ENCODE measurements at regions not wholly inside any gene's neighbourhood (a gene's known extent, or its start where the extent isn't known, plus 50 kb on each side); places are given as distances from the start of the nearest gene placed in this dataset.
"Not testable (repeated sequence)": the region's sequence is repeated elsewhere in the genome, so short reads cannot be mapped to it uniquely, and the experiment has no call there.

DNA sequence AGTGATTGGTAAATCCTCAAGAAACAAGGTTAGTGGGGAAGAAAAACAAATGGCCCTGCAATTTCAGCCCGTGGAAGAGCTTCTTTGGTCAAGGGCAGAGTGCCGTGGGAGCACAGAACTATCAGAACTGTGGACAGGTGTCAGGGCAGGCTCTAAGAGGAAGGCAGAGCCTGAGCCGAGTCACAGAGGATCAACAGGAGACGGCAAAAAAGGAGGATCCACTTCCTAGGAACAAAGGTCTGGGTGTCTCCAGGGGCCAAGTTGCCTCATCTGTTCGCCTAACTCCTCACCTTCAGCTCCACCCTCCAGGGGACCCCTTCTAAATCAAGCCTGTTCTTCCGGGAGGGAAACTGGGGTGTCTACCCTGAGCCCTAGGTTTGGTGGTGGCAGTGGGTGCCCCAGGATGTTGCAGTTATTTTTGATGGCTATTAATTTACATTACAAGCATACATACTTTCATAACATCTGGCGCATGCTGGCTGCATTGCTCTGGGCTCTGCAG lies 88.0 kb downstream of the FEM1C start:
- no peak for DNase-seq (ENCODE audit: low read depth)
- H3K27me3 ChIP-seq (replicated peaks; ENCODE audit: control insufficient read depth, insufficient read depth, low read length) = no peaks in the 10 kb centered on the region
- H3K36me3 ChIP-seq (ENCODE audit: control insufficient read depth, insufficient read depth, low read length, severe bottlenecking) = no peaks in the 10 kb centered on the region
- no peaks in the 10 kb centered on the region for H3K9me3 ChIP-seq (ENCODE audit: control insufficient read depth, low read length)
- peaks cover 98% of the 10 kb centered on the region for H3K4me1 ChIP-seq (ENCODE audit: control insufficient read depth, insufficient read depth, low read length)
- H3K9ac ChIP-seq (ENCODE audit: low read length) = peak overlapping the region; percentile 44
- no peak overlapping the region for H3K4me3 ChIP-seq (ENCODE audit: low read length)

DNA sequence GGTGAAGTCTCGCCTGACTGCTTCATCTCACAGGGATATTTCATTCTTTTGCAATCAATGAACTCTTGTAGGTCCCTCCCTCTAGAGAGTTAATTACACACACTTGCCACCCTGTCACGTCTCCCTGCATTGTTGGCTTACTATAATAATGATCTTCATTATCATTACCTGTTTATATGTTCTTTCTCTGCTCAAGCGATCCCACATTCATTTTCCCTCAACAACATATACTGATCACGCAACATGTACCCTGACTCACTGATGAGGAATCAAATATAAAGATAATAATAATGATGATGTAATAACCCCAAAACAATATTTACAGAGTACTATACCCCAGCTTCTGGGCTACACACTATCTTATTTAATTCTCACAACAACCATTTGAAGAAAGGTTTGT lies 88.5 kb downstream of the FEM1C start:
- peak overlapping the region; percentile 45 for H3K4me3 ChIP-seq (ENCODE audit: low read length)
- peak overlapping the region; percentile 66 for H3K9ac ChIP-seq (ENCODE audit: low read length)

GRCh38 chr5:115455301-115455707 lies 89.3 kb downstream of the FEM1C start:
- no peaks in the 10 kb centered on the region for H3K9me3 ChIP-seq (ENCODE audit: control insufficient read depth, low read length)
- no peaks in the 10 kb centered on the region for H3K36me3 ChIP-seq (ENCODE audit: control insufficient read depth, insufficient read depth, low read length, severe bottlenecking)
- peak overlapping the region; percentile 45 for H3K4me3 ChIP-seq (ENCODE audit: low read length)
- H3K4me1 ChIP-seq (ENCODE audit: control insufficient read depth, insufficient read depth, low read length) = peaks cover 97% of the 10 kb centered on the region
- DNase-seq (ENCODE audit: low read depth) = peak; percentile 50
- H3K27me3 ChIP-seq (replicated peaks; ENCODE audit: control insufficient read depth, insufficient read depth, low read length) = no peaks in the 10 kb centered on the region
- peak overlapping the region; percentile 68 for H3K9ac ChIP-seq (ENCODE audit: low read length)

More for the DNA sequence above, 88.5 kb downstream of the FEM1C start:
- Histone ChIP-seq H3K9me3 (ENCODE audit: control insufficient read depth, low read length) (no peaks in the 10 kb centered on the region), H3K27me3 (replicated peaks; ENCODE audit: control insufficient read depth, insufficient read depth, low read length) (no peaks in the 10 kb centered on the region), H3K36me3 (ENCODE audit: control insufficient read depth, insufficient read depth, low read length, severe bottlenecking) (no peaks in the 10 kb centered on the region), H3K4me1 (ENCODE audit: control insufficient read depth, insufficient read depth, low read length) (peaks cover 98% of the 10 kb centered on the region)
- DNase-seq (ENCODE audit: low read depth) = no peak

GRCh38 chr5:115453391-115454095 lies 91.0 kb downstream of the FEM1C start:
- no peak for DNase-seq (ENCODE audit: low read depth)
- H3K9me3 ChIP-seq (ENCODE audit: control insufficient read depth, low read length) = no peaks in the 10 kb centered on the region
- peak overlapping the region; percentile 5 for H3K4me3 ChIP-seq (ENCODE audit: low read length)
- no peaks in the 10 kb centered on the region for H3K36me3 ChIP-seq (ENCODE audit: control insufficient read depth, insufficient read depth, low read length, severe bottlenecking)
- no peak overlapping the region for H3K9ac ChIP-seq (ENCODE audit: low read length)
- no peaks in the 10 kb centered on the region for H3K27me3 ChIP-seq (replicated peaks; ENCODE audit: control insufficient read depth, insufficient read depth, low read length)
- peaks cover 85% of the 10 kb centered on the region for H3K4me1 ChIP-seq (ENCODE audit: control insufficient read depth, insufficient read depth, low read length)

GRCh38 chr5:115452536-115453235 lies 91.9 kb downstream of the FEM1C start:
- peak overlapping the region; percentile 5 for H3K4me3 ChIP-seq (ENCODE audit: low read length)
- no peaks in the 10 kb centered on the region for H3K9me3 ChIP-seq (ENCODE audit: control insufficient read depth, low read length)
- peaks cover 77% of the 10 kb centered on the region for H3K4me1 ChIP-seq (ENCODE audit: control insufficient read depth, insufficient read depth, low read length)
- no peak for DNase-seq (ENCODE audit: low read depth)
- H3K27me3 ChIP-seq (replicated peaks; ENCODE audit: control insufficient read depth, insufficient read depth, low read length) = no peaks in the 10 kb centered on the region
- no peaks in the 10 kb centered on the region for H3K36me3 ChIP-seq (ENCODE audit: control insufficient read depth, insufficient read depth, low read length, severe bottlenecking)
- peak overlapping the region; percentile 45 for H3K9ac ChIP-seq (ENCODE audit: low read length)

DNA sequence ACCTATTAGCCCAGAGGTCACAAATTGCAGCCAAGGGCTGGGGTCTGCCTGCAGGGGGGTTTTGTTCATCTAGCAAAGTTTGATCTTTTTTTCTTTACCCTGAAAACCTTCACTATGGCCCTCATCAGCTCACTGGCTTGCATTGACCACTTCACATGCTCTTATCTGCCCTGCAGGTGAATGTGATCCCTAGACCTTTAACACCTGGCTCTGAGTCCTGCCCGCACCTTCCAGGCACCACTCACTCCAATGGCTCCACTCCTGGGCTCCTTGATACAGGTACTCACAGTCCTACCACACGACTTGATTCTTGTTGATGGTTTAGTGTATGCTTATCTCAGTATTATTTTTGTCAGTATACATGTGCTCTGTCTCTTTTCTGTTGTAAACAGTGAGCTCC lies 92.5 kb downstream of the FEM1C start:
- Histone ChIP-seq H3K9me3 (ENCODE audit: control insufficient read depth, low read length) (no peaks in the 10 kb centered on the region), H3K9ac (ENCODE audit: low read length) (peak overlapping the region; percentile 45), H3K4me1 (ENCODE audit: control insufficient read depth, insufficient read depth, low read length) (peaks cover 71% of the 10 kb centered on the region), H3K36me3 (ENCODE audit: control insufficient read depth, insufficient read depth, low read length, severe bottlenecking) (no peaks in the 10 kb centered on the region), H3K27me3 (replicated peaks; ENCODE audit: control insufficient read depth, insufficient read depth, low read length) (no peaks in the 10 kb centered on the region), H3K4me3 (ENCODE audit: low read length) (no peak overlapping the region)
- DNase-seq (ENCODE audit: low read depth) = no peak

DNA sequence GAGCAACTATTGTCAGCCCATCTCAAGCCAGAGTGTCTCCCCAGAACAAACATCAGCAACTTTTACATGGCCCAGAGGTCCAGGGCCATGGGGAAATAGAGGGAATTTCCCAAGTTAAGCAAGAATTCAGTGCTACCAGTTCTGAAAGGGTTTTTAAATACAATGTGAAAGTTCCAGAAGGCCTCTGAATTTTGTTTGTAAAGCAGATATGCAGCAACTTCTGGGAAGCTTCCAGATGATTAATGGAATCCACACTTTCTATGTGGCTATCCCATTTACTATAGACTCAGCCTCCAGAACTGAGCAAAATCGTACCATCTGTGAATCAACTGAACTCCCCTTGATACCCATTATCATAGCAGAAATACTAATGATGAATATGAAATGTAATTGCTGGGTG lies 93.8 kb downstream of the FEM1C start:
- Histone ChIP-seq H3K9ac (ENCODE audit: low read length) (peak overlapping the region; percentile 54), H3K27me3 (replicated peaks; ENCODE audit: control insufficient read depth, insufficient read depth, low read length) (no peaks in the 10 kb centered on the region), H3K9me3 (ENCODE audit: control insufficient read depth, low read length) (no peaks in the 10 kb centered on the region), H3K4me1 (ENCODE audit: control insufficient read depth, insufficient read depth, low read length) (peaks cover 57% of the 10 kb centered on the region), H3K36me3 (ENCODE audit: control insufficient read depth, insufficient read depth, low read length, severe bottlenecking) (no peaks in the 10 kb centered on the region), H3K4me3 (ENCODE audit: low read length) (peak overlapping the region; percentile 42)
- peak; percentile 90 for DNase-seq (ENCODE audit: low read depth)

GRCh38 chr5:115448630-115449029 lies 95.9 kb downstream of the FEM1C start:
- H3K36me3 ChIP-seq (ENCODE audit: control insufficient read depth, insufficient read depth, low read length, severe bottlenecking); DNase-seq (ENCODE audit: low read depth); H3K4me3 ChIP-seq (ENCODE audit: low read length); H3K9ac ChIP-seq (ENCODE audit: low read length); H3K27me3 ChIP-seq (replicated peaks; ENCODE audit: control insufficient read depth, insufficient read depth, low read length); H3K9me3 ChIP-seq (ENCODE audit: control insufficient read depth, low read length): not testable (repeated sequence)
- peaks cover 38% of the 10 kb centered on the region for H3K4me1 ChIP-seq (ENCODE audit: control insufficient read depth, insufficient read depth, low read length)

DNA sequence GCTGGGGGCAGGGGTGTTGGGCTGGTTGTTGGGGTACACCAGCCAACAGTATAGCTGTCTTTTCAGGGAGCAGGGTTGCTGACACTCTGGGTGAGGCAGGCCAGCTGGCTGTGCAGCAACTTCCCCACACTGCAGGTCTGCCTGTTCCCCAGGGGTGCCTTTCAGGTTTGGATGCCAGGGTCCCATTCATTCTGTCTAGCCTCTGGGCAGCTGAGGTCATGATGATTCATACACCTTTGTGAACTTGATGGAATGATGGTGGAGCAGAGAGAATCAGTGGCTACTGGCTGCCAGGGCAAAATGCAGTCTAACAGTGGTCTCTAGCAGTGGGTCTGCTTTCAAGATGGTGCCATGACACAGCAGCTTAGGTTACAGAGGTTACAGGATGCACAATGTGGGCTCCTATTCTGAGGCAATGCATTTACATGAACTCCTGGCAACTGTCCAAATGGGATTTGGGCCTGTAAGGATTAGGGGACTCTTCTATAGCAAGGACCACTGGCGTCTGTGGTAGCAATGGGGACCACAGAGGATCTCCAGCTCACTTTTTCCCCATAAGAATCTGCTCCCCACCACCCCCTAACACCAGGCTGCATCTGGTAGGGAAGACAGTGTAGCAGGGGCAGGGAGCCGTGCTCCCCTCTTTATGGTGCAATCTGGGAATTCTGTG lies 103.7 kb downstream of the FEM1C start:
- peaks cover 11% of the 10 kb centered on the region for H3K4me1 ChIP-seq (ENCODE audit: control insufficient read depth, insufficient read depth, low read length)
- H3K9ac ChIP-seq (ENCODE audit: low read length) = no peak overlapping the region
- no peak for DNase-seq (ENCODE audit: low read depth)
- H3K4me3 ChIP-seq (ENCODE audit: low read length) = no peak overlapping the region
- no peaks in the 10 kb centered on the region for H3K27me3 ChIP-seq (replicated peaks; ENCODE audit: control insufficient read depth, insufficient read depth, low read length)
- H3K9me3 ChIP-seq (ENCODE audit: control insufficient read depth, low read length) = peaks cover 10% of the 10 kb centered on the region
- no peaks in the 10 kb centered on the region for H3K36me3 ChIP-seq (ENCODE audit: control insufficient read depth, insufficient read depth, low read length, severe bottlenecking)

- Histone ChIP-seq H3K27me3 (replicated peaks; ENCODE audit: control insufficient read depth, insufficient read depth, low read length) (no peaks in the 10 kb centered on the region), H3K9me3 (ENCODE audit: control insufficient read depth, low read length) (peaks cover 10% of the 10 kb centered on the region), H3K36me3 (ENCODE audit: control insufficient read depth, insufficient read depth, low read length, severe bottlenecking) (no peaks in the 10 kb centered on the region), H3K4me1 (ENCODE audit: control insufficient read depth, insufficient read depth, low read length) (peaks cover 23% of the 10 kb centered on the region), H3K4me3 (ENCODE audit: low read length) (no peak overlapping the region), H3K9ac (ENCODE audit: low read length) (no peak overlapping the region)
- DNase-seq (ENCODE audit: low read depth) = no peak
Measured at GRCh38 chr5:115439639-115440038, 104.9 kb downstream of the FEM1C start.

DNA sequence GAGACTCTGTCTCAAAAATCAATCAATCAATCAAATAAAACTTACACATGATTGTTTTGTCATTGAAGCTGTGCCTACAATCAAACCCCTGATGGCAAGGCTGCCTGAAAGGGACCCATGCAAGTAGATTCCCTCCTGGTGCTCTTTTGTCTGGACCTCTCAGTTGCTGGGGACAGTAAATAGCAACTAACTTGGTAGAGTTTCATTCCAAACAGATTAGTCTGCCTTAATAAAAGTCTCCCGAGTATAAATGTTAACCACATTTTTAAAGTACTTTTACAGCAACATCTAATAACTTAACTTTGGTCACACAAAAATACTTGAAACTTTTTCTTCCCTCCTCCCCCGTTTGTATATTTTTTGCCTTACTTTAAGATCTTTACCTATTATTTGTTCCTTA lies 105.5 kb downstream of the FEM1C start:
- Histone ChIP-seq H3K27me3 (replicated peaks; ENCODE audit: control insufficient read depth, insufficient read depth, low read length) (no peaks in the 10 kb centered on the region), H3K4me1 (ENCODE audit: control insufficient read depth, insufficient read depth, low read length) (peaks cover 27% of the 10 kb centered on the region), H3K9me3 (ENCODE audit: control insufficient read depth, low read length) (peaks cover 10% of the 10 kb centered on the region), H3K4me3 (ENCODE audit: low read length) (no peak overlapping the region), H3K36me3 (ENCODE audit: control insufficient read depth, insufficient read depth, low read length, severe bottlenecking) (no peaks in the 10 kb centered on the region), H3K9ac (ENCODE audit: low read length) (no peak overlapping the region)
- DNase-seq (ENCODE audit: low read depth) = no peak

All from adipocyte (in vitro differentiated cells).